Tibial nerve (tissue), 4 donors: ENCODE measurements at regions not wholly inside any gene's neighbourhood (a gene's known extent, or its start where the extent isn't known, plus 50 kb on each side); places are given as distances from the start of the nearest gene placed in this dataset.

Source experiments
- DNase-seq, 2 donors: peaks; one replicate each; pipeline ENCODE4 v3.0.0-alpha.2; 2019; ENCODE audit warnings: low spot score in 2 of 2
- H3K27ac ChIP-seq, 4 donors: fragments of 200-600 bp; sonication (generic) in 3 of 4; one replicate each; pipeline ENCODE4 v1.5.1; 2017 to 2019; ENCODE audit warnings: mild to moderate bottlenecking in 1 of 4
- H3K27me3 ChIP-seq, 2 donors: fragments of 200-600 bp; sonication (generic) in 1 of 2; one replicate each; pipeline versions ENCODE4 v1.5.1 to v1.6.0; 2017 to 2019
- H3K36me3 ChIP-seq, 3 donors: fragments of 200-600 bp; sonication (generic); one replicate each; pipeline ENCODE4 v1.5.1; 2018 to 2019
- H3K4me1 ChIP-seq, 4 donors: fragments of 200-600 bp; sonication (generic) in 3 of 4; one replicate each; pipeline ENCODE4 v1.5.1; 2017 to 2019
- H3K4me3 ChIP-seq, 4 donors: fragments of 200-600 bp; sonication (generic) in 3 of 4; one replicate each; pipeline ENCODE4 v1.5.1; 2017 to 2019; ENCODE audit warnings: mild to moderate bottlenecking in 1 of 4, moderate library complexity in 1 of 4
- H3K9me3 ChIP-seq, 4 donors: fragments of 200-600 bp; sonication (generic) in 3 of 4; one replicate each; pipeline ENCODE4 v1.5.1; 2017 to 2019
- EP300 ChIP-seq, 2 donors: sonication (generic); formaldehyde crosslinking; IDR thresholded peaks; one replicate each; pipeline ENCODE4 v1.6.1; 2017; ENCODE audit warnings: antibody characterized with exemption in 2 of 2, mild to moderate bottlenecking in 1 of 2
- POLR2A ChIP-seq, 2 donors: fragments of 450-650 bp; IDR thresholded peaks; one replicate each; pipeline ENCODE4 v1.6.1; 2017; ENCODE audit warnings: antibody characterized with exemption in 2 of 2, mild to moderate bottlenecking in 2 of 2, moderate library complexity in 2 of 2
- WGBS, 2 donors: methylation state at CpG; one replicate each; pipeline ENCODE4 v1.1.5; 2018; 5-methylcytosine and 5-hydroxymethylcytosine counted together
- TF ChIP-seq, protein P1 (sequence below), 5 experiments: fragments of 200-600 bp in 3 of 5; fragments of 450-650 bp in 2 of 5; sonication (generic) in 3 of 5; IDR thresholded peaks; one replicate each; pipeline ENCODE4 v1.5.1; 2016 to 2019; ENCODE audit warnings: antibody characterized with exemption in 5 of 5, mild to moderate bottlenecking in 3 of 5, moderate library complexity in 2 of 5

- 54 to 64% methylated on average over 5 of the region's 5 CpGs for WGBS, 2 donors
- Histone ChIP-seq H3K4me3 (no peak overlapping the region), H3K4me1 (no peaks in the 10 kb centered on the region), H3K36me3 (no peaks in the 10 kb centered on the region), H3K9me3 (peaks cover 0 to 10% (median 0%) of the 10 kb centered on the region in 4 donors), H3K27ac (no peak overlapping the region), H3K27me3 (no peaks in the 10 kb centered on the region)
- DNase-seq, result no peak
- no peak for TF ChIP-seq POLR2A (IDR thresholded peaks at IDR 0.05)
- TF ChIP-seq, protein P1, sequence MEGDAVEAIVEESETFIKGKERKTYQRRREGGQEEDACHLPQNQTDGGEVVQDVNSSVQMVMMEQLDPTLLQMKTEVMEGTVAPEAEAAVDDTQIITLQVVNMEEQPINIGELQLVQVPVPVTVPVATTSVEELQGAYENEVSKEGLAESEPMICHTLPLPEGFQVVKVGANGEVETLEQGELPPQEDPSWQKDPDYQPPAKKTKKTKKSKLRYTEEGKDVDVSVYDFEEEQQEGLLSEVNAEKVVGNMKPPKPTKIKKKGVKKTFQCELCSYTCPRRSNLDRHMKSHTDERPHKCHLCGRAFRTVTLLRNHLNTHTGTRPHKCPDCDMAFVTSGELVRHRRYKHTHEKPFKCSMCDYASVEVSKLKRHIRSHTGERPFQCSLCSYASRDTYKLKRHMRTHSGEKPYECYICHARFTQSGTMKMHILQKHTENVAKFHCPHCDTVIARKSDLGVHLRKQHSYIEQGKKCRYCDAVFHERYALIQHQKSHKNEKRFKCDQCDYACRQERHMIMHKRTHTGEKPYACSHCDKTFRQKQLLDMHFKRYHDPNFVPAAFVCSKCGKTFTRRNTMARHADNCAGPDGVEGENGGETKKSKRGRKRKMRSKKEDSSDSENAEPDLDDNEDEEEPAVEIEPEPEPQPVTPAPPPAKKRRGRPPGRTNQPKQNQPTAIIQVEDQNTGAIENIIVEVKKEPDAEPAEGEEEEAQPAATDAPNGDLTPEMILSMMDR (IDR thresholded peaks at IDR 0.05), result no peak
- no peak for TF ChIP-seq EP300 (IDR thresholded peaks at IDR 0.05)
Measured at GRCh38 chr2:7490672-7491071, 573.5 kb downstream of the RNF144A start.

DNA sequence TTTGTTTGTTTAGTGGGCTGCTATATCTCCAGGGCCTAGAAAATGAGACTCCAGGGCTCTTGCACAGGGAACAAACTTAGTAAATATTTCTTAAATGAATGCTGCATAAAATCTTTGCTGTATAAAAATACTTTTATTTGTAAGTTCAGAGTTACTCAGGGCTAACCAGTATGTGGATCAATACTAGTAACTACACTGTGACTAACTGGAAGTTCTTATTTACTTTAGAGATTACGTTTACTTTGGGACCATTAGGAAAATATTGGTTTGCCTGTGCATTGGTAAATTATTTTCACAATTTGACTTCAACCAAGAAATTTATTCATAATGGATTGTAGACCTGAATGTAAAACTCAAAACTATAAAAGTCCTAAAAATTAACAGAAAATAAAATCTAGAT, 575.5 kb downstream of the RNF144A start:
- H3K4me1 ChIP-seq, result no peaks in the 10 kb centered on the region
- no peak overlapping the region for H3K4me3 ChIP-seq
- H3K9me3 ChIP-seq, result peaks cover 0 to 10% (median 0%) of the 10 kb centered on the region in 4 donors
- H3K36me3 ChIP-seq, result no peaks in the 10 kb centered on the region
- TF ChIP-seq EP300 (IDR thresholded peaks at IDR 0.05) (no peak), POLR2A (IDR thresholded peaks at IDR 0.05) (no peak)
- TF ChIP-seq, protein P1 (IDR thresholded peaks at IDR 0.05), result no peak
- no peak for DNase-seq
- 93 to 96% methylated on average over 1 of the region's 1 CpG for WGBS, 2 donors
- H3K27ac ChIP-seq, result no peak overlapping the region
- H3K27me3 ChIP-seq, result no peaks in the 10 kb centered on the region

- H3K27ac ChIP-seq, result no peak overlapping the region
- H3K4me3 ChIP-seq, result no peak overlapping the region
- H3K27me3 ChIP-seq, result no peaks in the 10 kb centered on the region
- peaks cover 0 to 10% (median 0%) of the 10 kb centered on the region in 4 donors for H3K9me3 ChIP-seq
- WGBS, 2 donors, result 73 to 77% methylated on average over 4 of the region's 4 CpGs
- TF ChIP-seq, protein P1 (IDR thresholded peaks at IDR 0.05), result no peak
- TF ChIP-seq POLR2A (IDR thresholded peaks at IDR 0.05) (no peak), EP300 (IDR thresholded peaks at IDR 0.05) (no peak)
- H3K4me1 ChIP-seq, result no peaks in the 10 kb centered on the region
- no peak for DNase-seq
- no peaks in the 10 kb centered on the region for H3K36me3 ChIP-seq
Measured at GRCh38 chr2:7497178-7497577, 580.0 kb downstream of the RNF144A start.

DNA sequence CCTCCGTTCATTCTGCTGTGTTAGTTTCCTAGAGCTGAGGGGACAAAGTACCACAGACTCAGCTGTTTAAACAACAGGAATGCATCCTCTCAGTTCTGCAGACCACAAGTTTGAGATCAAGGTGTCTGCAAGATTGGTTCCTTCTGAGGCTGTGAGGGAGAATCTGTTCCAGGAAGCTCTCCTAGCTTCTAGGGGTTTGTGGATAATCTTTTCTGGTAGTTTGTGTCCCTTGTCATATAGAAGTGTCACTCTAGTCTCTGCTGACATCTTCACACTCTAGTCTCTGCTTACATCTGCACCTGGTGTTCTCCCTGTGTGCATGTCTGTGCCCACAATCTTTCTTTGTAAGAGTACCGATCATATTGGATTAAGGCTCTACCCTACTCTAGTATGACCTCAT, 581.8 kb downstream of the RNF144A start:
- Histone ChIP-seq H3K36me3 (no peaks in the 10 kb centered on the region), H3K9me3 (peaks cover 0 to 3% (median 0%) of the 10 kb centered on the region in 4 donors), H3K4me3 (no peak overlapping the region), H3K27ac (no peak overlapping the region), H3K4me1 (no peaks in the 10 kb centered on the region), H3K27me3 (no peaks in the 10 kb centered on the region)
- DNase-seq, result no peak
- 66 to 81% methylated on average over 2 of the region's 2 CpGs for WGBS, 2 donors
- TF ChIP-seq EP300 (IDR thresholded peaks at IDR 0.05), result no peak
- TF ChIP-seq, protein P1 (IDR thresholded peaks at IDR 0.05), result no peak
- no peak for TF ChIP-seq POLR2A (IDR thresholded peaks at IDR 0.05)

- DNase-seq, result no peak
- no peaks in the 10 kb centered on the region for H3K36me3 ChIP-seq
- no peaks in the 10 kb centered on the region for H3K27me3 ChIP-seq
- no peak overlapping the region for H3K27ac ChIP-seq
- TF ChIP-seq POLR2A (IDR thresholded peaks at IDR 0.05), result no peak
- no peak for TF ChIP-seq EP300 (IDR thresholded peaks at IDR 0.05)
- TF ChIP-seq, protein P1 (IDR thresholded peaks at IDR 0.05), result no peak
- no peak overlapping the region for H3K4me3 ChIP-seq
- H3K9me3 ChIP-seq, result no peaks in the 10 kb centered on the region
- no peaks in the 10 kb centered on the region for H3K4me1 ChIP-seq
Measured at GRCh38 chr2:7502336-7502735, 585.1 kb downstream of the RNF144A start.
